K562 (cell line): ENCODE measurements at regions not wholly inside any gene's neighbourhood (a gene's known extent, or its start where the extent isn't known, plus 50 kb on each side); places are given as distances from the start of the nearest gene placed in this dataset.

ENCODE experiments used
- ATAC-seq: fragments of 200-7000 bp; cut with Tn5 transposase; 3 replicates; pipeline ENCODE4 v1.9.1; 2020; ENCODE audit warnings: moderate library complexity
- BruUV-seq: library from RNA; stranded (reverse); fragments of 400-500 nt; replicated peaks from 2 replicates; lab custom pipeline; 2021; lab: Mats Ljungman, UMichigan
- CTCF ChIA-PET: fragments of 300-600 bp; formaldehyde crosslinking; extraction: SDS; loops from one replicate; lab custom pipeline; 2021; ENCODE audit warnings: low intra/inter-chr PET ratio; lab: Yijun Ruan, JAX
- POLR2A ChIA-PET: fragments of 300-600, 350-650 bp; sonication (Branson Sonifier 250); formaldehyde crosslinking; extraction: SDS; loops from one replicate; lab custom pipeline; 2021; ENCODE audit warnings: antibody characterized with exemption, inconsistent platforms; lab: Yijun Ruan, JAX
- DNase-seq, 4 experiments: peaks; one replicate each; pipeline versions ENCODE4 v3.0.0 to v3.0.0-alpha.2; 2011 to 2018; ENCODE audit warnings: low spot score in 3 of 4, mixed read lengths in 3 of 4; ENCODE audit errors: extremely low read depth in 1 of 4
- FAIRE-seq: peaks from 2 replicates; lab custom pipeline; 2011; peaks lifted over from hg19 to GRCh38; lab: Jason Lieb, UNC
- H2AFZ ChIP-seq: 2 replicates; pipeline ENCODE4 v1.6.0; 2011; ENCODE audit warnings: low read depth, low read length, control low read depth, inconsistent platforms
- H3K27ac ChIP-seq: fragments of 200-600 bp; 3 replicates; pipeline ENCODE4 v1.8.0; 2011; ENCODE audit warnings: low read depth, mild to moderate bottlenecking, control low read depth, inconsistent platforms, low read length, moderate library complexity, mixed read lengths; ENCODE audit errors: extremely low read depth
- H3K27me3 ChIP-seq, 2 experiments: fragments of 300-600 bp in 1 of 2; 2 replicates in 1 of 2; 3 replicates in 1 of 2; pipeline versions ENCODE4 v1.6.0 to v1.8.0; 2011; ENCODE audit warnings: inconsistent platforms in 2 of 2, low read length in 2 of 2, mild to moderate bottlenecking in 1 of 2, mixed read lengths in 1 of 2, moderate library complexity in 1 of 2; ENCODE audit not compliant: control insufficient read depth in 2 of 2, insufficient read depth in 2 of 2
- H3K36me3 ChIP-seq: fragments of 300-600 bp; 3 replicates; pipeline ENCODE4 v1.8.0; 2011; ENCODE audit warnings: mild to moderate bottlenecking, low read length, inconsistent platforms; ENCODE audit not compliant: control insufficient read depth, insufficient read depth
- H3K4me1 ChIP-seq, 2 experiments: fragments of 200-600 bp in 1 of 2; replicated peaks in 1 of 2; 2 replicates in 1 of 2; 3 replicates in 1 of 2; pipeline versions ENCODE4 v1.5.1 to v1.8.0; 2011; ENCODE audit warnings: inconsistent platforms in 2 of 2, low read length in 2 of 2, mild to moderate bottlenecking in 1 of 2, mixed read lengths in 1 of 2, moderate library complexity in 1 of 2; ENCODE audit not compliant: control insufficient read depth in 2 of 2, insufficient read depth in 2 of 2
- H3K4me2 ChIP-seq: 2 replicates; pipeline ENCODE4 v1.6.1; 2011; ENCODE audit warnings: low read length, control low read depth, inconsistent platforms, mixed read lengths; ENCODE audit not compliant: insufficient read depth
- H3K4me3 ChIP-seq: fragments of 200-600 bp; sonication (generic), shearing (Covaris generic); 2 replicates; pipeline ENCODE4 v1.5.1; 2016; ENCODE audit warnings: control low read depth, inconsistent platforms
- H3K79me2 ChIP-seq: fragments of 200-600 bp; 3 replicates; pipeline ENCODE4 v1.8.0; 2011; ENCODE audit warnings: low read length, inconsistent platforms; ENCODE audit not compliant: control insufficient read depth, insufficient read depth
- H3K9ac ChIP-seq, 2 experiments: 2 replicates each; pipeline versions ENCODE4 v1.6.0 to v1.6.1; 2011; ENCODE audit warnings: low read depth in 2 of 2, low read length in 2 of 2, control low read depth in 1 of 2, inconsistent platforms in 1 of 2, mild to moderate bottlenecking in 1 of 2, mixed read lengths in 1 of 2; ENCODE audit not compliant: insufficient read depth in 1 of 2
- H3K9me1 ChIP-seq: one replicate; pipeline ENCODE4 v1.6.0; 2011; ENCODE audit warnings: inconsistent platforms, mild to moderate bottlenecking, low read length, moderate library complexity; ENCODE audit not compliant: control insufficient read depth, insufficient read depth
- H3K9me3 ChIP-seq: replicated peaks from 2 replicates; pipeline ENCODE4 v1.5.1; 2011; ENCODE audit warnings: low read depth, low read length, inconsistent platforms; ENCODE audit not compliant: control insufficient read depth, insufficient read depth
- H4K20me1 ChIP-seq: replicated peaks from 2 replicates; pipeline ENCODE4 v1.6.1; 2011; ENCODE audit warnings: low read length, inconsistent platforms, mixed read lengths; ENCODE audit not compliant: control insufficient read depth, insufficient read depth
- ARID2 ChIP-seq: fragments of 450-650 bp; IDR thresholded peaks from 2 replicates; pipeline ENCODE4 v1.6.1; 2017; ENCODE audit warnings: antibody characterized with exemption, mild to moderate bottlenecking
- ARNT ChIP-seq, 2 experiments: fragments of 450-650 bp; IDR thresholded peaks; 2 replicates each; pipeline ENCODE4 v1.6.1; 2016; ENCODE audit warnings: mild to moderate bottlenecking in 1 of 2
- BCL6 ChIP-seq: fragments of 250-450 bp; sonication (Bioruptor Pico); IDR thresholded peaks from 2 replicates; pipeline ENCODE4 v1.4.0; 2020
- HMG20A ChIP-seq: fragments of 450-650 bp; formaldehyde crosslinking; conservative IDR thresholded peaks from 2 replicates; pipeline ENCODE4 v1.4.0; 2020; ENCODE audit warnings: mild to moderate bottlenecking, mixed read lengths
- HNRNPUL1 ChIP-seq: fragments of 200-400 bp; formaldehyde crosslinking; IDR thresholded peaks from 2 replicates; pipeline ENCODE4 v1.6.1; 2017; ENCODE audit warnings: low read length
- IFI16 ChIP-seq: fragments of 250-450 bp; sonication (Bioruptor Pico); IDR thresholded peaks from 2 replicates; pipeline ENCODE4 v2.1.2; 2022; ENCODE audit warnings: mild to moderate bottlenecking, inconsistent platforms
- MYBL2 ChIP-seq, 2 experiments: fragments of 450-650 bp in 1 of 2; sonication (generic) in 1 of 2; formaldehyde crosslinking in 1 of 2; IDR thresholded peaks; 2 replicates each; pipeline versions ENCODE4 v1.6.1 to v1.8.1; 2017 to 2022; ENCODE audit warnings: borderline replicate concordance in 1 of 2, inconsistent platforms in 1 of 2, low read depth in 1 of 2, mild to moderate bottlenecking in 1 of 2, missing genetic modification reagents in 1 of 2, moderate library complexity in 1 of 2
- PCBP2 ChIP-seq: fragments of 200-400 bp; formaldehyde crosslinking; IDR thresholded peaks from 2 replicates; pipeline ENCODE4 v1.6.1; 2018; ENCODE audit warnings: low read length, low read depth, mild to moderate bottlenecking, moderate library complexity; ENCODE audit not compliant: poor library complexity, severe bottlenecking
- POU5F1 ChIP-seq: fragments of 150-350 bp; IDR thresholded peaks from 2 replicates; pipeline ENCODE4 v1.6.1; 2014; ENCODE audit warnings: borderline replicate concordance, low read length, low read depth, mild to moderate bottlenecking; ENCODE audit not compliant: partially characterized antibody
- RBBP5 ChIP-seq: fragments of 200-600 bp; sonication (generic); IDR thresholded peaks from 2 replicates; pipeline ENCODE4 v1.6.1; 2012; ENCODE audit warnings: borderline replicate concordance, mild to moderate bottlenecking, low read length, control low read depth, inconsistent platforms; ENCODE audit not compliant: insufficient read depth, poor library complexity, severe bottlenecking
- SRSF1 ChIP-seq: fragments of 200-400 bp; formaldehyde crosslinking; IDR thresholded peaks from 2 replicates; pipeline ENCODE4 v1.6.1; 2017; ENCODE audit warnings: mild to moderate bottlenecking, low read depth, low read length, moderate library complexity
- THRAP3 ChIP-seq: fragments of 450-650 bp; IDR thresholded peaks from 2 replicates; pipeline ENCODE4 v1.6.1; 2016; ENCODE audit warnings: mild to moderate bottlenecking, inconsistent platforms, borderline replicate concordance
- ZNF41 ChIP-seq: fragments of 250-450 bp; sonication (Bioruptor Pico); conservative IDR thresholded peaks from 2 replicates; pipeline ENCODE4 v1.4.0; 2020; ENCODE audit warnings: mild to moderate bottlenecking
- WGBS: fragments of 100-300 bp; shearing (Covaris generic); methylation state at CpG from one replicate; pipeline ENCODE4 v1.1.6; 2016; ENCODE audit warnings: low coverage, mixed read lengths; ENCODE audit not compliant: insufficient coverage; ENCODE audit errors: missing lambda C conversion rate; 5-methylcytosine and 5-hydroxymethylcytosine counted together
- in situ Hi-C: fragments of 300-500 bp; cut with MboI; formaldehyde crosslinking; loops from 4 replicates; pipeline ENCODE4 v1.15.0; 2018; ENCODE audit warnings: inconsistent platforms, mixed read lengths
- intact Hi-C: fragments of 100-400 bp; cut with micrococcal nuclease; formaldehyde crosslinking; loops from 2 replicates; pipeline ENCODE4 v1.14.2; 2022
- TF ChIP-seq, protein P1 (sequence below): sonication (generic); formaldehyde crosslinking; IDR thresholded peaks from 2 replicates; pipeline ENCODE4 v1.8.0; 2022; ENCODE audit warnings: mild to moderate bottlenecking, missing genetic modification reagents, borderline replicate concordance
- TF ChIP-seq, protein P2 (sequence below): sonication (generic); formaldehyde crosslinking; IDR thresholded peaks from 2 replicates; pipeline ENCODE4 v1.9.0; 2022; ENCODE audit warnings: mild to moderate bottlenecking, missing genetic modification reagents

DNA sequence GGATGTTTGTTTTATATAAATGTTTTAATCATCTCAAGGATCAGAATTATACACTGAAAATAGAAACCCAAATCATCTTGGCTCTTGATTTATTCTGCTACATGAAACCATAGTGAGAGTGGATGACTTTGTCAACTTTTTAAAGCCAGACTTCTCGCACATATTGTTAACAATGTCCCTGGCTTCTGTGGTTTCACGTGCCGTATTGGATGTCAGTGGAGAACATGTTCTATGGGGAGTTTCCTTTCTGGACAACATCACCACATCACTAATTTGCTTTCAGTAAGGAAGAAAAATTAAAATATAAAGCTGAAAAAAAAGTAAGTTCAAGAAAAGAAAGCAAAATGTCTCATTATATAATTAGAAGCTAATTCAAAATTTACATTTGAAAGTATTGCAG, 297.1 kb upstream of the MME start:
- no peak for DNase-seq
- H3K4me2 ChIP-seq = no peak overlapping the region
- no peak for ATAC-seq
- 0% methylated on average over 3 of the region's 3 CpGs for WGBS
- no peak overlapping the region for H3K9ac ChIP-seq
- TF ChIP-seq ARID2 = no peak
- TF ChIP-seq THRAP3 = no peak
- TF ChIP-seq MYBL2 (IDR thresholded peaks at IDR 0.05; ENCODE audit: low read depth) = no peak
- no peak for TF ChIP-seq MYBL2 (CRISPR knock-in tag; IDR thresholded peaks at IDR 0.05; ENCODE audit: borderline replicate concordance)
- H3K4me1 ChIP-seq = no peaks in the 10 kb centered on the region
- in situ Hi-C loops (no loop called here), intact Hi-C loops (no loop called here)
- H3K9me1 ChIP-seq = no peaks in the 10 kb centered on the region
- H3K79me2 ChIP-seq = no peaks in the 10 kb centered on the region
- no peaks in the 10 kb centered on the region for H3K9me3 ChIP-seq
- no peaks in the 10 kb centered on the region for H3K36me3 ChIP-seq
- CTCF ChIA-PET = no interaction called here
- POLR2A ChIA-PET = no interaction called here
- no peaks in the 10 kb centered on the region for H3K27me3 ChIP-seq
- no peak overlapping the region for H3K27ac ChIP-seq
- H3K4me3 ChIP-seq = no peak overlapping the region
- no peak for FAIRE-seq
- no peaks in the 10 kb centered on the region for H4K20me1 ChIP-seq
- no TSS peak for BruUV-seq
- no peak overlapping the region for H2AFZ ChIP-seq

DNA sequence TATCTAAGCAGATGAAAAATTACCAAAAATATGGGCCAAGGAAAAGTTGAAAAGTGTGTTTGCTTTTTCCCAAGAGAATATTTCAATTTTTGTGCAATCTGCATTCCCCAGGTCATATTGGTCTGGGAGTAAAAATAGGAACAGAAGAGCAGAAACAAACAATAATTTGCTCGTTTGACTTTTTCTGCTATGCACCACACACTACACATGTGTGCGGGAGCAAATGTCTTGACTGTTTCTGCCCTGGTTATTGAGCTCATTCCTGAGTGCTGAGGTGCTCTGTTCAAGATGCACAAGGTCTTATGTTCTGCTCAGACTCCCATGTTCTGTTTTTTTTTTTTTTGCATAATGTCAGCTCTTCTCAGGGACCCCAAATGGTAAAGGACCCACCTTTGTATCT, 298.0 kb upstream of the MME start:
- Histone ChIP-seq H3K9me3 (no peaks in the 10 kb centered on the region), H3K27ac (no peak overlapping the region), H3K79me2 (no peaks in the 10 kb centered on the region), H3K9ac (no peak overlapping the region), H3K4me3 (no peak overlapping the region), H3K36me3 (no peaks in the 10 kb centered on the region), H3K4me2 (no peak overlapping the region), H3K9me1 (no peaks in the 10 kb centered on the region), H4K20me1 (no peaks in the 10 kb centered on the region), H3K4me1 (no peaks in the 10 kb centered on the region), H3K27me3 (no peaks in the 10 kb centered on the region), H2AFZ (no peak overlapping the region)
- ChIA-PET CTCF (no interaction called here), POLR2A (no interaction called here)
- DNase-seq = no peak
- in situ Hi-C loops = no loop called here
- intact Hi-C loops = no loop called here
- no TSS peak for BruUV-seq
- no peak for FAIRE-seq
- WGBS = 0% methylated on average over 2 of the region's 2 CpGs
- ATAC-seq = no peak
- TF ChIP-seq POU5F1 (no peak), ZNF41 (CRISPR knock-in tag) (no peak), BCL6 (CRISPR knock-in tag) (no peak), SRSF1 (no peak), ARNT (IDR thresholded peaks at IDR 0.05) (no peak), HNRNPUL1 (no peak), PCBP2 (no peak), HMG20A (CRISPR knock-in tag) (no peak), RBBP5 (no peak), IFI16 (no peak)
- TF ChIP-seq, protein P1, sequence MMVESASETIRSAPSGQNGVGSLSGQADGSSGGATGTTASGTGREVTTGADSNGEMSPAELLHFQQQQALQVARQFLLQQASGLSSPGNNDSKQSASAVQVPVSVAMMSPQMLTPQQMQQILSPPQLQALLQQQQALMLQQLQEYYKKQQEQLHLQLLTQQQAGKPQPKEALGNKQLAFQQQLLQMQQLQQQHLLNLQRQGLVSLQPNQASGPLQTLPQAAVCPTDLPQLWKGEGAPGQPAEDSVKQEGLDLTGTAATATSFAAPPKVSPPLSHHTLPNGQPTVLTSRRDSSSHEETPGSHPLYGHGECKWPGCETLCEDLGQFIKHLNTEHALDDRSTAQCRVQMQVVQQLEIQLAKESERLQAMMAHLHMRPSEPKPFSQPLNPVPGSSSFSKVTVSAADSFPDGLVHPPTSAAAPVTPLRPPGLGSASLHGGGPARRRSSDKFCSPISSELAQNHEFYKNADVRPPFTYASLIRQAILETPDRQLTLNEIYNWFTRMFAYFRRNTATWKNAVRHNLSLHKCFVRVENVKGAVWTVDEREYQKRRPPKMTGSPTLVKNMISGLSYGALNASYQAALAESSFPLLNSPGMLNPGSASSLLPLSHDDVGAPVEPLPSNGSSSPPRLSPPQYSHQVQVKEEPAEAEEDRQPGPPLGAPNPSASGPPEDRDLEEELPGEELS = no peak
- TF ChIP-seq, protein P2, sequence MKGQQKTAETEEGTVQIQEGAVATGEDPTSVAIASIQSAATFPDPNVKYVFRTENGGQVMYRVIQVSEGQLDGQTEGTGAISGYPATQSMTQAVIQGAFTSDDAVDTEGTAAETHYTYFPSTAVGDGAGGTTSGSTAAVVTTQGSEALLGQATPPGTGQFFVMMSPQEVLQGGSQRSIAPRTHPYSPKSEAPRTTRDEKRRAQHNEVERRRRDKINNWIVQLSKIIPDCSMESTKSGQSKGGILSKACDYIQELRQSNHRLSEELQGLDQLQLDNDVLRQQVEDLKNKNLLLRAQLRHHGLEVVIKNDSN (CRISPR knock-in tag) = no peak
